ENCODE measurements at regions not wholly inside any gene's neighbourhood (a gene's known extent, or its start where the extent isn't known, plus 50 kb on each side); places are given as distances from the start of the nearest gene placed in this dataset.

DNA sequence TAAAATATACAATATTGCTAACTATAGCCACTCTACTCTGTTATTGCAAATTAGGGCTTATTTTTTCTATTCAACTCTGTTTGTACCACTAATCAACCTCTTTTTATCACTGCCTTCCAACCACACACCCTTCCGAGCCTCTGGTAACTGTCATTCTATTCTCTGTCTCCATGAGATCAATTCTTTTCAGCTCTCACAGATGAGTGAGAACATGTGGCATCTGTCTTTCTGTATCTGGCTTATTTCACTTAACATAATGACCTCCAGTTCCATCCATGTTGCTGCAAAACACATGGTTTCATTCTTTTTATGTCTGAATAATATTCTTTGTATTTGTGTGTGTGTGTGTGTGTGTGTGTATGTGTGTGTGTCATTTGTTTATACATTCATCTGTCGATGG, 350.1 kb upstream of the DACH1 start:
- TF ChIP-seq, protein P1, sequence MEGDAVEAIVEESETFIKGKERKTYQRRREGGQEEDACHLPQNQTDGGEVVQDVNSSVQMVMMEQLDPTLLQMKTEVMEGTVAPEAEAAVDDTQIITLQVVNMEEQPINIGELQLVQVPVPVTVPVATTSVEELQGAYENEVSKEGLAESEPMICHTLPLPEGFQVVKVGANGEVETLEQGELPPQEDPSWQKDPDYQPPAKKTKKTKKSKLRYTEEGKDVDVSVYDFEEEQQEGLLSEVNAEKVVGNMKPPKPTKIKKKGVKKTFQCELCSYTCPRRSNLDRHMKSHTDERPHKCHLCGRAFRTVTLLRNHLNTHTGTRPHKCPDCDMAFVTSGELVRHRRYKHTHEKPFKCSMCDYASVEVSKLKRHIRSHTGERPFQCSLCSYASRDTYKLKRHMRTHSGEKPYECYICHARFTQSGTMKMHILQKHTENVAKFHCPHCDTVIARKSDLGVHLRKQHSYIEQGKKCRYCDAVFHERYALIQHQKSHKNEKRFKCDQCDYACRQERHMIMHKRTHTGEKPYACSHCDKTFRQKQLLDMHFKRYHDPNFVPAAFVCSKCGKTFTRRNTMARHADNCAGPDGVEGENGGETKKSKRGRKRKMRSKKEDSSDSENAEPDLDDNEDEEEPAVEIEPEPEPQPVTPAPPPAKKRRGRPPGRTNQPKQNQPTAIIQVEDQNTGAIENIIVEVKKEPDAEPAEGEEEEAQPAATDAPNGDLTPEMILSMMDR (conservative IDR thresholded peaks at IDR 0.05), result no peak
- Mint-ChIP-seq H3K27ac (ENCODE audit: unreplicated experiment) (no peak overlapping the region), H3K4me3 (no peak overlapping the region), H3K9me3 (peaks cover 8% of the 10 kb centered on the region), H3K4me1 (no peaks in the 10 kb centered on the region), H3K36me3 (ENCODE audit: low read depth) (no peaks in the 10 kb centered on the region), H3K27me3 (ENCODE audit: low read depth) (no peaks in the 10 kb centered on the region)
- no peak for DNase-seq (ENCODE audit: low read depth, low spot score)

DNA sequence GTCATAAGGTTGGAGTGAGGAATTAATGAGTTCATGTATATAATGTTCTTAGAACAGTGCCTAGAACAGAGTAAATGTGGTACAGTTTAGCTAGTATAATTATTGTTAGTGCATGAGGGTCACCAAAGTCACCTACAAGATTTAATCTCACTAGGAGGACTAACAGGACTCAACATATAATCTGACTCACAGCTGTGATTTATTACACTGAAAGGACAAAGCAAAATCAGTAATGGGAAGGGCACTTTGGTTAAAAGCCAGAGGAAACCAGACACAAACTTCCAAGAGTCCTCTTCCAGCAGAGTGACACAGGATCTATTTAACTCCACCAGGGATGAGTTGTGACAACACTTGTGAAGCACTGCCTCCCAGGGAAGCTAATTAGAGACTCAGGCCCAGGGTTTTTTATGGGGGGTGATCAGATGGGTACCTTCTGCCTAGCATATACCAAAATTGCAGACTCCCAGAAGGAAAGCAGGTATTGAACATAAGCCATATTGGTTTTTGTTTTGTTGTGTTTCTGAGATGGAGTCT, 341.2 kb upstream of the DACH1 start:
- no peaks in the 10 kb centered on the region for H3K27me3 Mint-ChIP-seq (ENCODE audit: low read depth)
- no peak for DNase-seq (ENCODE audit: low read depth, low spot score)
- H3K4me3 Mint-ChIP-seq, result no peak overlapping the region
- H3K36me3 Mint-ChIP-seq (ENCODE audit: low read depth), result no peaks in the 10 kb centered on the region
- no peaks in the 10 kb centered on the region for H3K4me1 Mint-ChIP-seq
- H3K27ac Mint-ChIP-seq (ENCODE audit: unreplicated experiment), result no peak overlapping the region
- TF ChIP-seq, protein P1 (conservative IDR thresholded peaks at IDR 0.05), result no peak
- H3K9me3 Mint-ChIP-seq, result peaks cover 3% of the 10 kb centered on the region

DNA sequence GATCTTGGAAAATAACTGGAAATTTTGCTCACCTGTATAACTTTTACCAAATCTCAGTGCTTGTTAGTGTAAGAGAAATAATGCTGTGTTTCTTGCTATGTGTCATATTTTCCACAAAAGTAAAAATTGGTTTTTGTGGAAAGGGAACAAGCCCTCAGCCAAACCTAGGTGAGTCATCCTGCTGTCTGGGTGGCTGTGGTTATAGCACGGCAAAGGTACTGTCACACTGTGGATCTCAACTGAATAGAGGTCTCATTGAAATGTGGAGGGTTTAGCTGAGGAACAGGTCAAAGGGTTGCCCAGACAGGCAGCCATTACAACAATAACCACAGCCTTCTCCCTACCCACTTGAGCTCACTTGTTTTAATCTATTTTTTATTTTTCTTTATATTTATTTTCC, 338.8 kb upstream of the DACH1 start:
- no peak for DNase-seq (ENCODE audit: low read depth, low spot score)
- Mint-ChIP-seq H3K36me3 (ENCODE audit: low read depth) (no peaks in the 10 kb centered on the region), H3K9me3 (peaks cover 7% of the 10 kb centered on the region), H3K27me3 (ENCODE audit: low read depth) (no peaks in the 10 kb centered on the region), H3K4me3 (no peak overlapping the region), H3K27ac (ENCODE audit: unreplicated experiment) (no peak overlapping the region), H3K4me1 (no peaks in the 10 kb centered on the region)
- TF ChIP-seq, protein P1 (conservative IDR thresholded peaks at IDR 0.05), result no peak

DNA sequence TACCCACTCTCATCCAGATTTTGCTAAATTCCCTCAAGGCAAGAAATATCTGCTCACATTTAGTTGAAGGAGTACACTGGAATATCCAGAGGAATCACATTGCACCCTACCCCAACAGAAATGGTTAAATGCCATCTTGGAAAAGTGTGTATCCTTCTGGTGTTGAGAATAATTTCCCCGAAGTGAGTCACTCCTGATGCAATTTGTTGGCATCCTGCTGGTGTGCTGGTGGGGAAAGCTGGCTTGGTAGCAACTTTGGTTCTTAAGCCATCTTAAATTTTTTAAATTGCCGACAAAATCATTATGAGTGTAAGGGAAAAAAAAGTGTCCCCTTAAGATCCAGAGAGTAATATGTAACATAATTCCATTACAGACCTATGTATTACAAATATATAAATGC, 337.3 kb upstream of the DACH1 start:
- Mint-ChIP-seq H3K36me3 (ENCODE audit: low read depth) (no peaks in the 10 kb centered on the region), H3K27ac (ENCODE audit: unreplicated experiment) (no peak overlapping the region), H3K4me1 (peaks cover 6% of the 10 kb centered on the region), H3K9me3 (peaks cover 7% of the 10 kb centered on the region), H3K27me3 (ENCODE audit: low read depth) (no peaks in the 10 kb centered on the region), H3K4me3 (no peak overlapping the region)
- TF ChIP-seq, protein P1 (conservative IDR thresholded peaks at IDR 0.05), result no peak
- no peak for DNase-seq (ENCODE audit: low read depth, low spot score)

DNA sequence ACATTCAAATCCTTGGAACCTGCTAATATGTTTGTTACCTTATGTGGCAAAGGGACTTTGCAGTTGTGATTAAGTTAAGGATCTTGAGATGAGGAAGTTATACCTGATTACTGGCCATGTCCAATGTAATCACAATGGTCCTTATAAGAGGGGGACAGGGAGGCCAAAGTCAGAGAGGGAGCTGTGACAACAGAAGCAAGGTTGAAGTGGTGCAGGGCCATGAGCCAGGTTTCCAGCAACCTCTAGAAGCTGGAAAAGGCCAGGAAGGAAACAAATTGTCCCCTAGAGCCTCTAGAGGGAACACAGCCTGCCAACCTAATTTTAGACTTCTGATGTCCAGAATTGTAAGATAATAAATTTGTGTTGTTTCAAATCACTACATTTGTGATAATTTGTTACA, 334.7 kb upstream of the DACH1 start:
- Mint-ChIP-seq H3K27me3 (ENCODE audit: low read depth) (no peaks in the 10 kb centered on the region), H3K27ac (ENCODE audit: unreplicated experiment) (no peak overlapping the region), H3K36me3 (ENCODE audit: low read depth) (no peaks in the 10 kb centered on the region), H3K4me1 (peaks cover 11% of the 10 kb centered on the region), H3K4me3 (no peak overlapping the region), H3K9me3 (peaks cover 7% of the 10 kb centered on the region)
- TF ChIP-seq, protein P1 (conservative IDR thresholded peaks at IDR 0.05), result no peak
- DNase-seq (ENCODE audit: low read depth, low spot score), result no peak

DNA sequence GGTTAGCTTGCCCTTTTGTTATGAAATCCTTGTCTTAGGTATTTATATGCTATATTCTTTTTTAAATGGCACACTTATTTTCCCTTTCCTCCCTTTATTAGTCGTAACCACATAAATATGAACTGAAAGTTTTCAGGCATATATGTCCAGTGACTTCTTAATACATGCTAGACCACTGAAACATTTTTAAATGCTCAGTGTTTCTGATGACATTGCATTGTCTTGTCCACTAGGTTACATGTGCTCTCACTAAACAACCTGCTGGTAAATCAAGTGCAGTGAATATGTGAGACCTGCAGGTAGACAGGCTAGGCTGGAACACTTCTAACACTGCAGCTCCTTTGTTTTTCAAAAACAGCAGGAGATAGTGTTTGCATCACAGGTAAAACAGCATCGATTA, 332.6 kb upstream of the DACH1 start:
- peaks cover 5% of the 10 kb centered on the region for H3K9me3 Mint-ChIP-seq
- H3K36me3 Mint-ChIP-seq (ENCODE audit: low read depth), result no peaks in the 10 kb centered on the region
- H3K4me1 Mint-ChIP-seq, result peaks cover 19% of the 10 kb centered on the region
- no peak overlapping the region for H3K27ac Mint-ChIP-seq (ENCODE audit: unreplicated experiment)
- TF ChIP-seq, protein P1 (conservative IDR thresholded peaks at IDR 0.05), result no peak
- no peak for DNase-seq (ENCODE audit: low read depth, low spot score)
- H3K27me3 Mint-ChIP-seq (ENCODE audit: low read depth), result no peaks in the 10 kb centered on the region
- no peak overlapping the region for H3K4me3 Mint-ChIP-seq
